ENCODE measurements at regions not wholly inside any gene's neighbourhood (a gene's known extent, or its start where the extent isn't known, plus 50 kb on each side); places are given as distances from the start of the nearest gene placed in this dataset.

GRCh38 chr6:130575971-130576370 is 210.2 kb downstream of the TMEM200A start:
- no TSS peak for BruUV-seq (replicated peaks)
- CTCF ChIA-PET = interaction anchor here (1.0 to 1.7 kb wide), 5 partner anchors 9 to 122 kb away, joined by 3 to 7 read pairs (median 4); no protein-coding TSS in a partner anchor
- dilution Hi-C loops (cut with MboI; ENCODE audit: extremely low pct_ligation_motif_present, low sequenced_read_pairs) = no loop called here
- no peaks in the 10 kb centered on the region for H3K27me3 ChIP-seq (ENCODE audit: control insufficient read depth in 2 of 2, insufficient read depth in 2 of 2, low read length in 2 of 2)
- no peaks in the 10 kb centered on the region for H3K9me1 ChIP-seq (replicated peaks; ENCODE audit: control insufficient read depth, extremely low read depth, insufficient read depth, low read length)
- intact Hi-C loops (cut with micrococcal nuclease) = no loop called here
- no peaks in the 10 kb centered on the region for H3K4me1 ChIP-seq (ENCODE audit: control insufficient read depth, extremely low read depth, insufficient read depth, low read length)
- H3K9ac ChIP-seq (replicated peaks; ENCODE audit: extremely low read depth, insufficient read depth, low read length) = no peak overlapping the region
- POLR2A ChIA-PET = no interaction called here
- TF ChIP-seq FOS (IDR thresholded peaks at IDR 0.05; ENCODE audit: borderline replicate concordance, insufficient read depth, low read length) (no peak), POLR2AphosphoS5 (IDR thresholded peaks at IDR 0.05; ENCODE audit: insufficient read depth, low read depth, low read length) (no peak), EZH2 (IDR thresholded peaks at IDR 0.05; ENCODE audit: borderline replicate concordance, low read depth, low read length, severe bottlenecking) (no peak), MYC (IDR thresholded peaks at IDR 0.05; ENCODE audit: low read depth, low read length) (no peak), JUN (IDR thresholded peaks at IDR 0.05; ENCODE audit: borderline replicate concordance, insufficient read depth, insufficient read length, low read depth) (no peak), CTCF (IDR thresholded peaks at IDR 0.05; ENCODE audit: extremely low read depth in 1 of 2, insufficient read depth in 1 of 2, low read depth in 1 of 2, low read length in 2 of 2) (no peak), MAX (IDR thresholded peaks at IDR 0.05; ENCODE audit: insufficient read depth, insufficient read length) (no peak), POLR2A (IDR thresholded peaks at IDR 0.05; ENCODE audit: low read depth, low read length) (no peak), GATA2 (IDR thresholded peaks at IDR 0.05; ENCODE audit: insufficient read depth, insufficient read length, low read depth, low read length) (no peak)
- FAIRE-seq = no peak
- H3K27ac ChIP-seq (ENCODE audit: insufficient read depth, low read depth, low read length) = no peak overlapping the region
- no peak overlapping the region for H2AFZ ChIP-seq (ENCODE audit: low read depth, low read length)
- H3K4me2 ChIP-seq (ENCODE audit: insufficient read depth, low read length) = no peak overlapping the region
- H4K20me1 ChIP-seq (replicated peaks; ENCODE audit: control insufficient read depth, extremely low read depth, insufficient read depth, low read length) = no peaks in the 10 kb centered on the region
- no peak overlapping the region for H3K4me3 ChIP-seq (replicated peaks in 1 of 3; ENCODE audit: insufficient read depth in 1 of 3, low read depth in 1 of 3, low read length in 3 of 3)
- no peaks in the 10 kb centered on the region for H3K9me3 ChIP-seq (replicated peaks; ENCODE audit: control insufficient read depth, insufficient read depth, low read length)
- no peak for DNase-seq (ENCODE audit: low read depth, low spot score)
- no peaks in the 10 kb centered on the region for H3K79me2 ChIP-seq (ENCODE audit: control insufficient read depth, insufficient read depth, low read length)
- H3K36me3 ChIP-seq (ENCODE audit: control insufficient read depth in 2 of 2, extremely low read depth in 1 of 2, insufficient read depth in 2 of 2, low read length in 2 of 2) = no peaks in the 10 kb centered on the region

All from endothelial cell of umbilical vein (primary cell).